Fibroblast of the conjunctiva (primary cell): ENCODE measurements at regions not wholly inside any gene's neighbourhood (a gene's known extent, or its start where the extent isn't known, plus 50 kb on each side); places are given as distances from the start of the nearest gene placed in this dataset.
A peak's percentile ranks its signal among the peaks of the same experiment; 100 is the strongest.

ENCODE experiments used
- DNase-seq: peaks from one replicate; pipeline ENCODE4 v3.0.0-alpha.2; 2010; ENCODE audit warnings: low read depth

GRCh38 chr13:53691417-53691816 lies 662.8 kb downstream of the OLFM4 start:
- no peak for DNase-seq

DNA sequence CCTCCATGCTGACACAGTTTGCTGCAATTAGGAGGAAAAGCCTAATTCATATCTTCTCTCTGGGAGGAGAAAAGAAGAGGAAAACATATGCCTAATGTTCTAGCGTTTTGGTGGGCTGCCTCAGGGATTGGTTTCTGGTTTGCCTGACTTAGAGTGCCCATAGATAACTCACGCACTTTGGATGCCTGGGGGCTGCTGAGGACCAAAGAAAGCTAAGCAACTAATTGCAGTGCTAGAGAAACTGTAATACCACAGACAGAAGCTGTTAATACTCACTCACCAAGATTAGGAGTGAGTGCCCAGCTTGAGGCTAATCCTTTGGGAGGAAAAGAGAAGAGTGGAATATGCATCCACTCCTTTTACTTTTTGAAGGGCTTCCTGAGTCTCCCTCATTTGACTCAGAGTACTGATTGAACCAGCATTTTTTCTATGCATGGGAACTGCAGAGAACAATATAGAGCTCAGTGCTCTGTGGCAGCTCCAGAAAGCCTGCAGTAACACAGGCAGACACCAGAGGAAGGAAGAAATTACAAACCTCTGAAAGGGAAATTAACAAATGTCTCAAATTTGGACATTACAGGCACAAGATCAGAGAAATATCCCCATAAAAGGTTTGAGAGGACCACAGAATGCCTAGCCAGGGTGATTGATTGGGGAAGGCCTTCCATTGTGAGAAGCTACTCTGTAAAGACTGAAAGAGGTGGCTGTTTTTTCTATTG lies 666.4 kb downstream of the OLFM4 start:
- DNase-seq = no peak

GRCh38 chr13:53703371-53704080 lies 674.9 kb downstream of the OLFM4 start:
- DNase-seq = no peak

DNA sequence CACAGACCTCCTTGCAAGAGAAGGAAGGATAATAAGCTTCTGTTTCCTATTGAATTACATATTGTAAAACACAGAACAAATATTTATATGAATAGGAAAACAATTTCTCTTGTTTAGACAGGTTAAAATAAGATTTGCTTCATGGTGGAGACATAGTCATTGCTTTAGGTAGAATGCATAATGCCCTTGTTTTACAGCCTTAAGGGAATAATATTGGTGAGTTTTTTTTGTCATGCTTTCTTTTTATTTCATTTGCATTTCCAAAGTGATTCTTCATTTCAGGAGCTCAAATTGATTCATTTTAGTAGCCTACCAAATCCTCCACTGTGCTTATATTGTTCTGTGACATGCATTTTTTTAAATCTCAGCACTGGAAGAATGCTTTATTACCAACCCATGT lies 690.7 kb downstream of the OLFM4 start:
- no peak for DNase-seq

GRCh38 chr13:53732664-53733063 lies 704.1 kb downstream of the OLFM4 start:
- no peak for DNase-seq

DNA sequence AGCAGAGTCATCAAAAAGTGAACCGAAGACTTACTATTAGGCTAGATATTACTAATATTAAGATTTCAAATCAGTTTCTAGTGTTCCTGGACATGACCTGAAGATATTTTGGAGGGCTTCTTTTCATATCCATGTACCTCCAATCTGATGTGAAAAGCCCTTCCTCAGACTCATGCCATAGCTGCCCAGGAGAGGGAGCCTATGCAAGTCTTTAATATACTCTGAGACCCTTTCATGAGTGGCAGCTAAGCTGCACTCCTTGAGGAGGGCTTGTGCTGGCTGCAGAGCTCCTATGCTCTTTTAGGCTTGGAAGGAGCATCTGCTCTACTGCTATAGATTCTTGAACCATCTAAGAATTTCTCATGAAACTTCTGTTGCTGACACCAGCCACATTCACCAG lies 715.3 kb downstream of the OLFM4 start:
- DNase-seq = no peak

DNA sequence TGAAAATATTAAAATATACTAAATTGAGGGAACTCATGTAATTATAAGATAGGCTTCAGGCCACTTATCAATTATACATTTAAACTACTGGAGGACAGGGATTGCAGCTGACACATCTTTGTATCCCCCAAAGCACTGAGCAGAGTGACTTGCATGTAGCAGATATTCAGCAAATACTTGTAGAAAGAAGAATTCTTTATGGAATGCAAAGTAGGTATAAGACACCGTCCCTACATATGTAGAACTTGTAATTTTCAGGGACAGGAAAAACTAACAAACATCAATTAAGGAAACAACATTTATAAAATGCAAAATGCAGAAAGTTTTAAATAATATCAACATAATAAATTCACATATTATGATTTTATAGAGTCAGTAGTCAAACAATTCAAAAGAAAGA lies 719.2 kb downstream of the OLFM4 start:
- DNase-seq = no peak

- DNase-seq = no peak
Observed at GRCh38 chr13:53749306-53749705, 720.7 kb downstream of the OLFM4 start.

DNA sequence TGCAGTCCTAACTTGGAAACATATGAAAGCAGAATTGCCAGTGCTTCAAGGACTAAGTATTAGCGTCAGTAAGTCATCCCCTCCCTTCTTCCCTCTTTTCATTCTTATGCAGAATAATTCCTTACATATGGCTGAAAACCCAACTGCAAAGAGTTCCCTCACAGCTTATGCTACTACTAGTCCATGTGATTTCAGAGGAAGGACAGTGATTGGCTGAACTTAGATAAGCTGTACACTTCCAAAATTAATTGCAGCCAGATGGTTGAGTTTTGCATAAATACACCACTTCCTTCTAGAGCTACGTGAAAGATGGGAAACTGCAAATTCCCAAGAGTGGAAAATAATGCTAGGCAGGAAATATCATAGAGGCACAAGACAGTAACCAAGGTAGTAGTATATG lies 730.4 kb downstream of the OLFM4 start:
- no peak for DNase-seq

DNA sequence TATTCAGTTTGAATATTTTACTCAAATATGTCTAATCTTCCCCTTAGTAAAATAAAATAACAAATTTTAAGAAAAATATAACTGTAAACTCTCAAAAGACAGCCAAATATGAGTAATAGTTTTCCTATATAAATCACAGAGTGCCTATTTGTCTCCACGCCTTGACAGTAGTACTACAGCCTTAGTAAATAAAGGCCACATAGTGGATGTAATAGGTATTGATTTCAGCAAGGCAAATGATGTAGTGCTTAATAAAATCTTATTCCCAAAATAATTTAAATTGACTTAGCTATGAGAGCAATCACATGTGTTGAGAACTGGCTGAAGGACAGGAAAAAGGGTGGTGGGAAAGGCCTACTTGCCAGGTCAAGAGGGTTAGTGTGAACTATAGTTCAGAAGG lies 747.2 kb downstream of the OLFM4 start:
- no peak for DNase-seq

DNA sequence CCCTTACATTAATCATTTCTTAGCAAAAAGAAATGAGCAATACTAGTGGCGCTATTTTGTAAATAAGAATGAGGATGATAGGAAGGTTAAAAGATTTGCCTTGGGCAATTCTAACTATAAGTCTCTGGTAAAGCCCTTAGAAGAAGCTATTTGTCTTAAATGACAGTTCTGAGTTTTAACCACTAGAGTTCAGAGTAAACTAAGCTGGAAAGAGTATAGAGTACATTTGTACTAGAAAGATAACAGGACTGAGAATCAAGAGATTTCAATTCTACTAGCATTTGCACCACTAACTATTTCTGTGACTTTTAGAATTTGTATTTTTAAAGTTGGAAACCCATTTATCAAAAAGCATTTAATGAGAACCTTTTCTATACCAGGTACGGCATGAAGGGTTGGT lies 750.3 kb downstream of the OLFM4 start:
- DNase-seq = no peak

DNA sequence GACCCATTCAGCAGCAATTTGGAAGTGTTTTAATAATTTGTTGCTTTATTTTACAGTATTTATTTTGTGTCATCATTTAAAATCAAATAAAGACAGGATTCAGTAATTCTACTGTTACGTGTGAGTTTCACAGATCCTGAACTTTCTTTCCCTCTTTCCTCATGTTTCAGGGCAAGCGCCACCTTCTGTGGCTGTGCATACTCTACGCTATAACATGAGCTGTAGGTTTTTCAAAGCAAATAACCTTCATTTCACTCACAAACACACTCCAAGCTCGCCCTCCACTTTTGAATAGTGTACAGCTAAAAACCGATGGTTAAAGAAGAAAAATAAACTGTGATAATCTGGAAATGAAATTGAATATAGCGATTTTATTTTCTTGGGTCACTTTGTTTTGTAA lies 753.3 kb downstream of the OLFM4 start:
- no peak for DNase-seq

DNA sequence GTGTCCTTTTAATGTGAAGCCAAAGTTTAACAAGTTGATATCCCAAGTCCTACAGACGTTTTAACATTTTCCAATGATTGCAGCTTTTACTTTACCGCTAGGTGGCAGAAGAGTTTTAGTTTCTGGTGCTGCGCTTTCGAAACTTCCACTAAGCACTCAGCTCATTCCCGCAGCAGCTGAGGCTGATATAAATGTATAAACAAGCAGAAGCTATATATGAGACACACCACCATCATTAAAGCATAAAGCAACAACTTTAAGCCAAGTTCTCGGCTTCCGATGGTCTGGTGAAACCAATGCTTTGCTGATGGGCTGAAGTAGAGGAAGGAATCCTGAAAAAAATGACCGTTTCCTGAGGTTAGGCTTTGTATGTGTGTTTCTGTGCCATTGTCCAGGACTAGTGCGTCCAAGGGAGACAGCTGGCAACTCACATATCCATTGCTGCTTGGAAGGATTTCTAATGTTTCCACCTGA lies 753.9 kb downstream of the OLFM4 start:
- peak; percentile 6 for DNase-seq

DNA sequence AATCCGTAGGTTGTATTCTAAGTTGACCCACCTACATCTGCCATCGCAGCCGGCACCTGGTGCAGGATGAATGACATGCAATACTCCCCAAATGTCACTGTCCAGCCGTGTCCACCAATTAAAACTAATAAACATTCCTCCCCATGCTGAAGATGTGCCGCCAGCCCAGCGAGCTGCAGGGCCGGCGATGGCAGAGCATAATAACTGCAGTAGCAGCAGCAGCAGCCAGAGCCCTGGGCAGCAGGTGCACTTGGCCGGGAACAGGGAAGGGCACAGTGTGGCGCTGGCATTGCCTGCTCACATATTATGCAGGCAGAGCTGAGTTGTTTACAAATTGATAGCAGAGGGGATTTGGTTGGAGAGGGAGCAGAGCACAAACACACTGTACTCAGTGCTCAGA lies 754.9 kb downstream of the OLFM4 start:
- no peak for DNase-seq

DNA sequence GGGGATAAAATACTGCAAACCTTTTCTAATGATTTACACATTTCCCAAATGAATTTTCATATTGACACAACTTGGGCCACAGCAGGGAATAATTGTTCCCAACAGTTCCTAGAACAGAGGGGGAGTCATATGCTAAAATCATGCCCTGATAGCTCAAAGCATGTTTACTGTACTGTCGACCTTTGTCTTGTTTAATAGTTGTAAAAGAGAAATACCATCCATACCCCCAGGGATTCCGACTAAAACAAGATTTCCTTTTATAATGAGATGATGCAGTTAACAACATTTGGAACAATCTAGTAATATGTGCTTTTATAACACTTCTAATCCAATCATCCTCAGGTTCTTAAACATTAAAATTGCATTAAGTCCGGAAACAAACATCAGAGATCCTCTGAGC lies 759.7 kb downstream of the OLFM4 start:
- DNase-seq = no peak

DNA sequence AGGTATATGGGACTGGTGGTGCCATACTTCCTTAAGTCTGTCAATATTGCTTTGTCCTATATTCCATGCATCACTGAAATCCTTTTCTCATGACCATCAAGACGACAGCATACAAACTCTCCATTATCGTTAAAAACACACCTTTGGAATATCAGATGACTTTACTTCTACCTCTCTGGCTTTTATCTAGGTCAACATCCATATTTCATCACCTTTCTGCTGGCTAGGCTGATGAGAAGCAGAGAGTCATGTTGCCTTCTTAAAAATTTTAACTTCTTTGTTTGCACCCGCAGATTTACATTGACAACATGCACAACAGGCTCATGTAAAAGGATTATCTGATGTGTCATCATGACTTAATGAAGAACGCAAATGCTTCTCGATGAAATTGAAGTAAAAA lies 771.4 kb downstream of the OLFM4 start:
- no peak for DNase-seq

DNA sequence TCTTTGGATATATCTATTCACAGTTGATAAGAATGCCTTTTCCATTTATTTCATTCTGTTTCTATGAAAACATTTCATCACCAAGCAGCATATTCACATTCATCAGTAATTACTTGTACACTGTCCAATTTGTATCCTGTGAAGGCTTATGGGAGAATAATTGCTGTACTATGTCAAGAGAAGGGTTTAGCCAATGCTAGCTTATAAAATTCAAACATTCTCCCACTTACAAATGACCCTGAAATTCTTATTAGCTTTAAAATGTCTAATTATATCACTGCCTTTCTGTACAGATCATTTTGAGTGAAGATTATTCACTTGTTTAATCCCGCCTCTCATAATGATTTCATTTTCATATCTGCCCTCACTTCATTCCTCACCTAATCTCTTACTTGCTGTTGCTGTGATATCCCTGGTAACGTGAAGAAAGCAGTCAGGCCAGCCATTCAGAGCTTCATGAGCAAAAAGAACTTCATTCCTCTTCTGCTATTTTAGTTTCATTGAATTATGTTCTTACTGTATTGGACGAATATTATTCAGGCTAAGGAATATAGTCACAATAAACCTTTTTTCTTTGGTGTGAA lies 778.7 kb downstream of the OLFM4 start:
- no peak for DNase-seq

- no peak for DNase-seq
Observed at GRCh38 chr13:53821632-53822031, 793.0 kb downstream of the OLFM4 start.

GRCh38 chr13:53822136-53822535 lies 793.5 kb downstream of the OLFM4 start:
- DNase-seq = no peak

- no peak for DNase-seq
Observed at GRCh38 chr13:53839461-53839860, 810.8 kb downstream of the OLFM4 start.

GRCh38 chr13:53844473-53845146 lies 816.0 kb downstream of the OLFM4 start:
- no peak for DNase-seq

- no peak for DNase-seq
Observed at GRCh38 chr13:53847502-53847901, 818.9 kb downstream of the OLFM4 start.
